Activated T-cell treated with anti-CD3 and anti-CD28 coated beads for 1 hour (primary cell): ENCODE measurements at regions not wholly inside any gene's neighbourhood (a gene's known extent, or its start where the extent isn't known, plus 50 kb on each side); places are given as distances from the start of the nearest gene placed in this dataset.
"Not testable (repeated sequence)": the region's sequence is repeated elsewhere in the genome, so short reads cannot be mapped to it uniquely, and the experiment has no call there.

Experiments used
- DNase-seq: peaks from one replicate; pipeline ENCODE4 v3.0.0-alpha.2; 2020; ENCODE audit warnings: low read depth

GRCh38 chr6:140382355-140382754 is 1007.9 kb upstream of the CITED2 start:
- no peak for DNase-seq

DNA sequence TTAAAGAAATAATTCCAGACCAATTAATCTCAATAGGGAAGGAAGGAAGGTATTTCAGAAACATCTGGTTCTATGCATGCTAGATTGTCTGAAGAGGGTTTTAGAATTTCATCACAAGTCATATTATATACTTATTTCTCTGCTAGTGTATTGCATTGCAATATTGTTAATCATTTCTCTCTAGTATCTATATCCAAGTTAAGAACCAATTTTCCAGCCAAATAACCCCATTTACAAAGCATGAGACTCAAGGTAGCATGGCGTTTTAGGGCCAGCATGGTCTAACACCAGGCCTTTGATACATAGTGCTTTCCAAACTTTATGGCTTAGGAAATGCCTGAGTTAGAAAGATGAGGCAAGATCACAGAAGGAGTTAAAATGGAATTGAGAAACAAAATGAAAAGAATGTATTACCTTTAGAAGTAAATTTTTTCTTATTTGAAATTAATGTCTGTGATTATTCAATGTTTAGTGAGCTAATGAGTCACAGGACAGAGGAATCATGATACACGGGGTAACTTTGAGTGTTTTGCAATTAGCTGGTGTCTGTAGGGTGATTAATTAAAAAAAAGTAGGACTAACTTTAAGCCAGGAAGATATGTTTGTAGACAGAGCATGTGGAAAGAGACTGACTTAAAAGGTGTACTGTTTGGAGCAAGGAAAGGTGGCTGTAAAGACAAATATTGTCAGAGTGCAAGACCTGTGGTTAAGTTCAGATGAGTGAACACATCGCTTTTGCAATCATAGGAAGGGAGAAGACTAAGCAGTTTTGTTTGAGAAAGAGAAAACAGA is 1006.2 kb upstream of the CITED2 start:
- no peak for DNase-seq

- DNase-seq = no peak
These were observed 1005.5 kb upstream of the CITED2 start for GRCh38 chr6:140379919-140380318.

DNA sequence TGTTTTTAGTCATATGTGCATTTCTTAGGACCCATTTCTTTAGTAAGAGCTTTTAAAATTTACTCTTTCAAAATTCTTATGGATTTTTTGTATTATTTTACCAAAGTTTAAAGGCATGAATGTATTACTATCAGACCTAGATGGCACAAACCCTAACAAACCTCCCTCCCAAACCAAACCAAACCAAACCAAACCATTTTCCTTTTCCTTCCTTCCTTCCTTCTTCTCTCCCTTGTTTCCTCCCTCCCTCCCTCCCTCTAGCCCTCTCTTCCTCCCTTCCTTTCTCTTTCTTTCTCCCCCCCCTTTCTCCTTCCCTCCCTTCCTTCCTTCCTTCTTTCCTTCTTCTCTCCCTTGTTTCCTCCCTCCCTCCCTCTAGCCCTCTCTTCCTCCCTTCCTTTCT is 1001.8 kb upstream of the CITED2 start:
- DNase-seq = no peak

DNA sequence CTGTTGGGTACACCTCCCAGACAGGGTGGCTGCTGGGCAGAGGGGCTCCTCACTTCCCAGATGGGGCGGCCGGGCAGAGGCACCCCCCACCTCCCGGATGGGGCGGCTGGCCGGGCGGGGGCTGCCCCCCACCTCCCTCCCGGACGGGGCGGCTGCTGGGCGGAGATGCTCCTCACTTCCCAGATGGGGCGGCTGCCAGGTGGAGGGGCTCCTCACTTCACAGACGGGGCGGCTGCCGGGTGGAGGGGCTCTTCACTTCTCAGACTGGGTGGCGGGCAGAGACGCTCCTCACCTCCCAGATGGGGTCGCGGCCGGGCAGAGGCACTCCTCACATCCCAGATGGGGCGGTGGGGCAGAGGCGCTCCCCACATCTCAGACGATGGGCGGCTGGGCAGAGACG is 999.3 kb upstream of the CITED2 start:
- not testable (repeated sequence) for DNase-seq

- no peak for DNase-seq
These were observed 997.6 kb upstream of the CITED2 start for GRCh38 chr6:140372064-140372463.

- no peak for DNase-seq
These were observed 996.8 kb upstream of the CITED2 start for GRCh38 chr6:140370976-140371870.

- no peak for DNase-seq
These were observed 996.0 kb upstream of the CITED2 start for GRCh38 chr6:140370441-140370840.

- DNase-seq = no peak
These were observed 992.5 kb upstream of the CITED2 start for GRCh38 chr6:140366991-140367390.

DNA sequence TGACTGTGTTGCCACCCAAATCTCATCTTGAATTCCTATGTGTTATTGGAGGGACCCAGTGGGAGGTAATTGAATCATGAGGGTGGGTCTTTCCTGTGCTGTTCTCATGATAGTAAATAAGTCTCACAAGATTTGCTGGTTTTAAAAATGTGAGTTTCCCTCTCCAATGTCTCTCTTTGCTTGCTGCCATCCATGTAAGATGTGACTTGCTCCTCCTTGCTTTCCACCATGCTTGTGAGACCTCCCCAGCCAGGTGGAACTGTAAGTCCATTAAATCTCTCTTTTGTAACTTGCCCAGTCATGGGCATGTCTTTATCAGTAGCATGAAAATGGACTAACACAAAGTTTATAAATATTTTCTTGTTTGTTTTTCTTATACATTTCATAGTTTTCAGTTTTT is 990.5 kb upstream of the CITED2 start:
- no peak for DNase-seq

GRCh38 chr6:140360651-140361050 is 986.2 kb upstream of the CITED2 start:
- no peak for DNase-seq

- DNase-seq = no peak
These were observed 981.0 kb upstream of the CITED2 start for GRCh38 chr6:140355476-140355875.

DNA sequence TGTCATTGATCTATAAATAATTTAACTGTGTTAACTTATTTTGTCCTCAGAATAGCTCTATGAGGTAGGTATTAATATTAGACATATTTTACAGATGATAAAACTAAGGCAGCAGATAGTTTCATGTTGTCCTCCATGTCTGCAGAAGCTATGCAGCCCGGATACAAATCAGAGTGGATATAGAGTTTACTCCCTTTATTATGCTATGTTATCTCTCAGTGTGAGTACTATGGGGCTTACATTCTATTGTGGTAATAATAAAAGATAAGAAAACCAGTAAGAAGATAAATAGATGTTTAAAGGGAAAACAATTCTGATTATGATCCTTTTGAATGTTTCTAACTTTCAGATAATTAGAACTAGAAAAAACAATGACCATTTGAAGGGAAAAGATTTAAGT is 979.8 kb upstream of the CITED2 start:
- no peak for DNase-seq

DNA sequence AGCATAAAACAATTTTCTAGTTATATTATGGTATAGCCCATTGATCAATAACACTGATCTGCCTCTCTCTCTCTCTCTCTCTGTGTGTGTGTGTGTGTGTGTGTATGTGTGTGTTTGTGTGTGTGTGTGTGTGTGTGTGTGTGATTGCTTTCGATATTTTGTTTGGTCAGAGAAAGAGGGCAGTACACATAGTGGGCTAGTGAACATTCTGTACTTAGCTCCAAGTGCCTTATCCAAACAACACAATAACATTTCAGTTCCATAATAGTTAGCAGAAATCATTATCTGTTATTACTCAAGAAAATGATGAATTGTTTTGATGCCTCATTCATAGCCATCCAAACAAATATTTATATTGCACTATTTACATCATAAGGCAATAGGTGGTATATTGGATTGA is 979.1 kb upstream of the CITED2 start:
- no peak for DNase-seq

DNA sequence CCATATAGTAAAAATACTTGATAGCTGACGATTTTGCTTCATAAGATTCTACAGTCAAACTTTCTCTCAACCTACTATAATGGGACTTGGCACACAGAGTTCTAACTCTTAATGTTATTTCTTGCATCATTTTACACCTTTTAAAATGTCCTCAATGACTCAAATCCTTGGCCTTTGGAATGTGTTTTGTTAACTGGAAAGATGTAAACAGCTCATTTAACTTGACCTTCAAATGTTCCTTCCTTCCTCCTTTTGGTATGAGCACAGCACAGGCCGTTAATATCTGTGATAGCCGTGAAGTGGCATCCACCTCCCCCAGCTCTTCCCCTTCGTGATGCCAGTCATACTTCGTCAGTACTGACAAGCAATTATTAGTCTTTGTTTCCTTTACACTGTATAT is 972.0 kb upstream of the CITED2 start:
- DNase-seq = no peak

DNA sequence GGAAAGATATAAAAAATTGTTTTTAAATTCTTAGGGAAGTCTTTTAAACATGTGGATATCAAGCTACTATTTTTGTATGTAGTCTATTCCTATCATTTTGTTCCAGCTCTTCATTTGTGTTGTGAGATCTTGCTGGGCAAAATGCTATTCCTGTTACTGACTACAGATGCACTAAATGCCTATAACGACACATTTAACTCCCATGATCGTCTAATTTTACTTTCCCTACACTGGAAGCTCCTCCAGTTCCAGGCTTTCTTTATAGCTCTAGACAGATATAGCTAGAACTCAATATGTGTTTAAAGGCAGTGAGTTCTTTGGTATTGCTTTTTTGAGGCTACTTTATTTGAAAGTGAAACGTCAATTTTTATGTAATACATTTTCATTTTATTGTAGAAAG is 971.5 kb upstream of the CITED2 start:
- no peak for DNase-seq

- DNase-seq = no peak
These were observed 969.9 kb upstream of the CITED2 start for GRCh38 chr6:140344142-140344913.

GRCh38 chr6:140343128-140343527 is 968.7 kb upstream of the CITED2 start:
- DNase-seq = no peak

DNA sequence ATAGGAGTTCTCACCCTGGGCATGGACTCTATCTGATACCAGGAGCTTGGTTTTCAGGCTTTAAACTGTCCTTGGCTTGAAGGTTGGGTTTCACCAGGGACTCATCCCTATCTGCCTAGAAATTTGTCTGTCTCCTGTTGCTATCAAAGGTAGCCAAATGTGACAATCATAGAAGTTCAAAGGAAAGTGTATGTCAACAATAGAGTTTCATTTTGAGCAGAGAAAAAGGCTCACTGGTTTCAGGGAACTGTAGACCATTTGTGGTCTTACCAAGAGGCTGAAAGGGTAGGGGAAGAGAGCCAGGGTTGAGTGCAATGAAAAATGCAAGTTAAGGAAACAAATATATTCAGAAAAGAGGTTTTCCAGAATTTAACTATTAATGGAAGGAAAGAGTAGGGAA is 966.8 kb upstream of the CITED2 start:
- DNase-seq = no peak

GRCh38 chr6:140340795-140341194 is 966.3 kb upstream of the CITED2 start:
- DNase-seq = no peak

GRCh38 chr6:140339084-140339483 is 964.6 kb upstream of the CITED2 start:
- not testable (repeated sequence) for DNase-seq

DNA sequence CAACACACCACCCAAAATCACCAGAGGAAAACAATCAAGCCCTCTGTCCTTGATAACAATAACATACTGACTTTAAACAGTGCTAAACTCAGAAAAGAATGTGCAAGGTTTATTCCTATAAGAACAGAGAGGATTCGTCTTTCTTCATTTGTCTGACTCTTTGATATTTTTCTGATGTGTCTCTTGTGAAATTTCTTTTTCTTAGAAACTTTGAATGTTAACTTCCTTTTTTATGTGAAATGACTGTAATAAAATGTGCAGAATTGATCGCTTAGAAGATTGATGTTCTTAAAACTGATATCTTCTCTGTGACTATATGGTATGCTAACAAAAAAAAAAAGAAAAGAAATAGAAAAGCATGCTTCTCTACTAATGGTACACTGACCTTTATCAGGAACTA is 947.4 kb upstream of the CITED2 start:
- DNase-seq = no peak
